GM12878 (cell line): ENCODE measurements at regions not wholly inside any gene's neighbourhood (a gene's known extent, or its start where the extent isn't known, plus 50 kb on each side); places are given as distances from the start of the nearest gene placed in this dataset.

ENCODE experiments used
- ATAC-seq: fragments of 200-7000 bp; cut with Tn5 transposase; 3 replicates; pipeline ENCODE4 v1.9.1; 2020; ENCODE audit warnings: mild to moderate bottlenecking, moderate library complexity
- BruUV-seq: library from RNA; stranded (reverse); fragments of 400-500 nt; replicated peaks from 2 replicates; lab custom pipeline; 2021; lab: Mats Ljungman, UMichigan
- CTCF ChIA-PET: fragments of 300-600 bp; sonication (Branson Sonifier 250); formaldehyde crosslinking; extraction: SDS; loops from one replicate; lab custom pipeline; 2021; ENCODE audit warnings: inconsistent platforms; lab: Yijun Ruan, JAX
- POLR2A ChIA-PET: fragments of 350-600 bp; formaldehyde crosslinking; extraction: SDS; loops from one replicate; lab custom pipeline; 2021; ENCODE audit warnings: inconsistent platforms; lab: Charles Lee
- RAD21 ChIA-PET: fragments of 300-600 bp; sonication (Branson Sonifier 250); formaldehyde crosslinking; loops from one replicate; lab custom pipeline; 2023; ENCODE audit warnings: antibody characterized with exemption; ENCODE audit not compliant: unreplicated experiment; lab: Charles Lee
- SMC1A ChIA-PET: fragments of 300-600 bp; sonication (Branson Sonifier 250); formaldehyde crosslinking; loops from one replicate; lab custom pipeline; 2023; ENCODE audit not compliant: unreplicated experiment, uncharacterized antibody; lab: Charles Lee
- DNase-seq: peaks from one replicate; pipeline ENCODE4 v3.0.0-alpha.2; 2011; ENCODE audit warnings: low read depth, low spot score
- FAIRE-seq: peaks from 3 replicates; lab custom pipeline; 2011; peaks lifted over from hg19 to GRCh38; lab: Jason Lieb, UNC
- H2AFZ ChIP-seq: 2 replicates; pipeline ENCODE4 v1.6.0; 2011; ENCODE audit warnings: low read depth, low read length, control low read depth; ENCODE audit not compliant: control insufficient read depth
- H3K27ac ChIP-seq: 2 replicates; pipeline ENCODE4 v1.5.1; 2011; ENCODE audit warnings: control low read depth; ENCODE audit not compliant: control insufficient read depth, insufficient read depth
- H3K27me3 ChIP-seq, 2 experiments: replicated peaks in 1 of 2; 2 replicates each; pipeline versions ENCODE4 v1.6.0 to v1.6.1; 2011; ENCODE audit warnings: low read length in 1 of 2; ENCODE audit not compliant: control insufficient read depth in 2 of 2, insufficient read depth in 2 of 2
- H3K36me3 ChIP-seq, 2 experiments: 2 replicates each; pipeline ENCODE4 v1.5.1; 2011; ENCODE audit warnings: low read length in 1 of 2; ENCODE audit not compliant: control insufficient read depth in 2 of 2, insufficient read depth in 2 of 2
- H3K4me1 ChIP-seq: 2 replicates; pipeline ENCODE4 v1.6.1; 2011; ENCODE audit warnings: mild to moderate bottlenecking, low read length, moderate library complexity, mixed read lengths; ENCODE audit not compliant: control insufficient read depth, insufficient read depth
- H3K4me2 ChIP-seq: 2 replicates; pipeline ENCODE4 v1.6.0; 2011; ENCODE audit warnings: control low read depth; ENCODE audit not compliant: control insufficient read depth, insufficient read depth
- H3K4me3 ChIP-seq: fragments of 200-600 bp; sonication (generic); 2 replicates; pipeline ENCODE4 v1.5.1; 2016
- H3K79me2 ChIP-seq: 2 replicates; pipeline ENCODE4 v1.6.0; 2011; ENCODE audit warnings: low read length; ENCODE audit not compliant: control insufficient read depth, insufficient read depth
- H3K9ac ChIP-seq: 2 replicates; pipeline ENCODE4 v1.8.0; 2011; ENCODE audit warnings: low read length, control low read depth, mixed read lengths; ENCODE audit not compliant: control insufficient read depth, insufficient read depth
- H3K9me3 ChIP-seq: replicated peaks from 3 replicates; pipeline ENCODE4 v1.5.1; 2011; ENCODE audit warnings: mild to moderate bottlenecking, low read length; ENCODE audit not compliant: control insufficient read depth, insufficient read depth
- H4K20me1 ChIP-seq: 2 replicates; pipeline ENCODE4 v1.6.0; 2011; ENCODE audit not compliant: control insufficient read depth, insufficient read depth
- ATF7 ChIP-seq: fragments of 450-650 bp; IDR thresholded peaks from 2 replicates; pipeline ENCODE4 v1.6.1; 2016; ENCODE audit warnings: low read depth, mild to moderate bottlenecking
- CREB1 ChIP-seq: IDR thresholded peaks from 2 replicates; pipeline ENCODE4 v1.6.1; 2012; ENCODE audit warnings: low read depth, mild to moderate bottlenecking, inconsistent platforms
- CUX1 ChIP-seq: IDR thresholded peaks from 2 replicates; pipeline ENCODE4 v1.6.1; 2012; ENCODE audit warnings: improper control_type of control experiment, low read depth, low read length; ENCODE audit not compliant: insufficient replicate concordance
- EED ChIP-seq: sonication (generic); IDR thresholded peaks from 2 replicates; pipeline ENCODE4 v1.6.1; 2016; ENCODE audit warnings: antibody characterized with exemption, low read depth
- EGR1 ChIP-seq, 2 experiments: IDR thresholded peaks; 1 replicate in 1 of 2; 2 replicates in 1 of 2; pipeline ENCODE4 v1.6.1; 2011 to 2012; ENCODE audit warnings: low read depth in 2 of 2, low read length in 2 of 2, borderline replicate concordance in 1 of 2, mild to moderate bottlenecking in 1 of 2, moderate library complexity in 1 of 2
- ETV6 ChIP-seq, 2 experiments: fragments of 450-650 bp in 1 of 2; IDR thresholded peaks in 1 of 2; conservative IDR thresholded peaks in 1 of 2; 2 replicates each; pipeline ENCODE4 v1.6.1; 2014; ENCODE audit warnings: antibody characterized with exemption in 1 of 2, borderline replicate concordance in 1 of 2, low read depth in 1 of 2, mild to moderate bottlenecking in 1 of 2, moderate library complexity in 1 of 2
- NFIC ChIP-seq: IDR thresholded peaks from 2 replicates; pipeline ENCODE4 v1.6.1; 2012; ENCODE audit warnings: low read depth, mild to moderate bottlenecking, inconsistent platforms, low read length, moderate library complexity
- NFYA ChIP-seq: IDR thresholded peaks from 2 replicates; pipeline ENCODE4 v1.6.1; 2011; ENCODE audit warnings: low read depth, mild to moderate bottlenecking, low read length, improper control_type of control experiment, borderline replicate concordance
- NR2C1 ChIP-seq: fragments of 450-650 bp; IDR thresholded peaks from 2 replicates; pipeline ENCODE4 v1.6.1; 2017; ENCODE audit warnings: antibody characterized with exemption, mild to moderate bottlenecking, moderate library complexity
- POLR2A ChIP-seq: IDR thresholded peaks from 2 replicates; pipeline ENCODE4 v1.6.1; 2011; ENCODE audit warnings: low read depth, mild to moderate bottlenecking, low read length
- STAT1 ChIP-seq: fragments of 450-650 bp; conservative IDR thresholded peaks from 2 replicates; pipeline ENCODE4 v1.6.1; 2014; ENCODE audit warnings: antibody characterized with exemption, mild to moderate bottlenecking
- TCF3 ChIP-seq: IDR thresholded peaks from 2 replicates; pipeline ENCODE4 v1.6.1; 2012; ENCODE audit warnings: low read depth, mild to moderate bottlenecking, low read length, borderline replicate concordance; ENCODE audit not compliant: insufficient read depth
- WRNIP1 ChIP-seq: IDR thresholded peaks from 2 replicates; pipeline ENCODE4 v1.6.1; 2011; ENCODE audit warnings: low read depth, low read length, improper control_type of control experiment, borderline replicate concordance
- ZNF24 ChIP-seq: fragments of 450-650 bp; IDR thresholded peaks from 2 replicates; pipeline ENCODE4 v1.6.1; 2017; ENCODE audit warnings: antibody characterized with exemption, mild to moderate bottlenecking
- ZZZ3 ChIP-seq: IDR thresholded peaks from 2 replicates; pipeline ENCODE4 v1.6.1; 2011; ENCODE audit warnings: low read depth; ENCODE audit not compliant: control insufficient read depth, insufficient read length
- WGBS: methylation state at CpG from one replicate; pipeline ENCODE4 v1.1.6; 2016; ENCODE audit warnings: low lambda C conversion rate; ENCODE audit not compliant: insufficient replicate concordance, insufficient coverage; ENCODE audit errors: missing lambda C conversion rate; 5-methylcytosine and 5-hydroxymethylcytosine counted together
- in situ Hi-C: fragments of 300-500 bp; cut with MboI; formaldehyde crosslinking; loops from 9 replicates; pipeline ENCODE4 v1.14.3; 2018; ENCODE audit warnings: mixed read lengths
- intact Hi-C: fragments of 100-400 bp; cut with micrococcal nuclease; formaldehyde crosslinking; loops from one replicate; pipeline ENCODE4 v1.14.2; 2022; ENCODE audit not compliant: unreplicated experiment

DNA sequence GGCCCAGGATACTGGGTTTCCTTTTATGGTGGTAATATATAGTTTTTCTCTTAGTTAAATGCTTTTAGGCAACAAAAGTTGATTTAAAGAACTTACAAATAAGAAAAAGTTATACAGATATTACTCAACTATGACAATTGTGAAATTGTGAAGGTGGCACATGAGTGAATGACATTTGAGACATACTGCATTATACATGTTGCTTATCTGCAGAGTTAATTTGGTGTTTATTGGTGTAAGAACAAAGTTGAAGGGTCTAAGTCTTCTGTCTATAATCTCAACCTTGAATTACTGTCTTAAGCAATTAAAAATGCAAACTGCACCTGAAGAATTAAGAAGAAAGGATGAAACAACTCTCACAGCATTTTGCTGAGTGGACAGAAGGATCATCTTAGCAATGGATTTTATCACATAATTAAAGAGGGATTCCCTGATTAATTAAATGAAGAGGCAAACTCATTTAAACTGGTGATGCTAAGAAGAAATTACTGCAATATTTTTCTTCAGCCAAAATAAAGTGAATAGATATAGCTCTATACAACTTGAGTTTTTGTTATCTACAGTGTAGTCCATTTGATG lies 298.9 kb upstream of the TGFBR2 start:
- TF ChIP-seq NR2C1 (no peak), POLR2A (no peak)
- BruUV-seq: no TSS peak
- ChIA-PET RAD21 (no interaction called here), SMC1A (no interaction called here), POLR2A (no interaction called here), CTCF (no interaction called here)
- ATAC-seq: no peak
- Histone ChIP-seq H3K4me3 (no peak overlapping the region), H3K27ac (no peak overlapping the region), H3K79me2 (no peaks in the 10 kb centered on the region), H2AFZ (no peak overlapping the region), H3K9ac (no peak overlapping the region), H3K9me3 (no peaks in the 10 kb centered on the region), H3K27me3 (no peaks in the 10 kb centered on the region), H3K36me3 (no peaks in the 10 kb centered on the region), H4K20me1 (no peaks in the 10 kb centered on the region), H3K4me2 (no peak overlapping the region), H3K4me1 (no peaks in the 10 kb centered on the region)
- FAIRE-seq: no peak
- intact Hi-C loops (no loop called here), in situ Hi-C loops (no loop called here)
- no peak for DNase-seq

GRCh38 chr3:30308131-30308530 lies 298.3 kb upstream of the TGFBR2 start:
- H3K9me3 ChIP-seq: no peaks in the 10 kb centered on the region
- no peak overlapping the region for H3K4me2 ChIP-seq
- no peak overlapping the region for H3K27ac ChIP-seq
- no peak for ATAC-seq
- CTCF ChIA-PET: no interaction called here
- RAD21 ChIA-PET: no interaction called here
- in situ Hi-C loops: no loop called here
- no peaks in the 10 kb centered on the region for H3K36me3 ChIP-seq
- POLR2A ChIA-PET: no interaction called here
- H3K79me2 ChIP-seq: no peaks in the 10 kb centered on the region
- no peak overlapping the region for H3K4me3 ChIP-seq
- no peaks in the 10 kb centered on the region for H3K27me3 ChIP-seq
- no peaks in the 10 kb centered on the region for H4K20me1 ChIP-seq
- no peak for FAIRE-seq
- no peak for DNase-seq
- WGBS: 39% methylated on average over 1 of the region's 1 CpG
- BruUV-seq: no TSS peak
- SMC1A ChIA-PET: no interaction called here
- no peaks in the 10 kb centered on the region for H3K4me1 ChIP-seq
- no peak overlapping the region for H2AFZ ChIP-seq
- no peak overlapping the region for H3K9ac ChIP-seq
- intact Hi-C loops: no loop called here
- TF ChIP-seq WRNIP1 (no peak), ZZZ3 (no peak), STAT1 (no peak), ZNF24 (no peak), NFYA (no peak), NFIC (no peak), ATF7 (no peak), TCF3 (no peak), ETV6 (conservative IDR thresholded peaks at IDR 0.05 in 1 of 2, IDR thresholded peaks at IDR 0.05 in 1 of 2; ENCODE audit: borderline replicate concordance in 1 of 2, low read depth in 1 of 2) (no peak), EGR1 (IDR thresholded peaks at IDR 0.05; ENCODE audit: borderline replicate concordance in 1 of 2, low read depth in 2 of 2, low read length in 2 of 2) (no peak), CREB1 (no peak), EED (no peak), CUX1 (no peak)
